ENCODE measurements at regions not wholly inside any gene's neighbourhood (a gene's known extent, or its start where the extent isn't known, plus 50 kb on each side); places are given as distances from the start of the nearest gene placed in this dataset.
"Not testable (repeated sequence)": the region's sequence is repeated elsewhere in the genome, so short reads cannot be mapped to it uniquely, and the experiment has no call there.

GRCh38 chr12:73002504-73002903 is 730.3 kb downstream of the TRHDE start:
- H3K4me3 ChIP-seq (ENCODE audit: low read length, poor library complexity, severe bottlenecking); H3K36me3 ChIP-seq (ENCODE audit: insufficient read depth, low read length); H3F3A ChIP-seq (ENCODE audit: low read depth); H2AFZ ChIP-seq (ENCODE audit: low read length); H4K20me1 ChIP-seq (ENCODE audit: insufficient read depth, low read length, poor library complexity, severe bottlenecking); H3K9me3 ChIP-seq (ENCODE audit: insufficient read depth, low read depth, low read length); H3K79me2 ChIP-seq (ENCODE audit: insufficient read depth, low read length); H3K4me2 ChIP-seq (ENCODE audit: low read depth, low read length, poor library complexity, severe bottlenecking); H3K9me2 ChIP-seq (replicated peaks; ENCODE audit: low read depth, low read length); H3K27me3 ChIP-seq (ENCODE audit: insufficient read depth, low read length, poor library complexity, severe bottlenecking); H3K9ac ChIP-seq (ENCODE audit: low read depth, low read length, poor library complexity, severe bottlenecking); H3K4me1 ChIP-seq (ENCODE audit: insufficient read depth, low read length, poor library complexity, severe bottlenecking): not testable (repeated sequence)

GRCh38 chr12:73009138-73009834 is 737.1 kb downstream of the TRHDE start:
- not testable (repeated sequence) for H3K79me2 ChIP-seq (ENCODE audit: insufficient read depth, low read length); H4K20me1 ChIP-seq (ENCODE audit: insufficient read depth, low read length, poor library complexity, severe bottlenecking); H3K4me3 ChIP-seq (ENCODE audit: low read length, poor library complexity, severe bottlenecking); H3K9me3 ChIP-seq (ENCODE audit: insufficient read depth, low read depth, low read length); H3K9me2 ChIP-seq (replicated peaks; ENCODE audit: low read depth, low read length); H3K36me3 ChIP-seq (ENCODE audit: insufficient read depth, low read length); H3K4me1 ChIP-seq (ENCODE audit: insufficient read depth, low read length, poor library complexity, severe bottlenecking); H3K4me2 ChIP-seq (ENCODE audit: low read depth, low read length, poor library complexity, severe bottlenecking); H3K27me3 ChIP-seq (ENCODE audit: insufficient read depth, low read length, poor library complexity, severe bottlenecking); H2AFZ ChIP-seq (ENCODE audit: low read length); H3F3A ChIP-seq (ENCODE audit: low read depth); H3K9ac ChIP-seq (ENCODE audit: low read depth, low read length, poor library complexity, severe bottlenecking)

GRCh38 chr12:73017981-73018380 is 745.8 kb downstream of the TRHDE start:
- H3K4me2 ChIP-seq (ENCODE audit: low read depth, low read length, poor library complexity, severe bottlenecking), result no peak overlapping the region
- no peak for TF ChIP-seq CTCF (conservative IDR thresholded peaks at IDR 0.05; ENCODE audit: low read length)
- no peak for TF ChIP-seq EZH2phosphoT487 (IDR thresholded peaks at IDR 0.05; ENCODE audit: borderline replicate concordance)

GRCh38 chr12:73053893-73054292 is 781.7 kb downstream of the TRHDE start:
- Histone ChIP-seq H3F3A (ENCODE audit: low read depth) (no peaks in the 10 kb centered on the region), H3K36me3 (ENCODE audit: insufficient read depth, low read length) (no peaks in the 10 kb centered on the region), H3K4me1 (ENCODE audit: insufficient read depth, low read length, poor library complexity, severe bottlenecking) (no peaks in the 10 kb centered on the region), H3K4me3 (ENCODE audit: low read length, poor library complexity, severe bottlenecking) (no peak overlapping the region), H3K79me2 (ENCODE audit: insufficient read depth, low read length) (no peaks in the 10 kb centered on the region), H3K4me2 (ENCODE audit: low read depth, low read length, poor library complexity, severe bottlenecking) (no peak overlapping the region), H3K27me3 (ENCODE audit: insufficient read depth, low read length, poor library complexity, severe bottlenecking) (no peaks in the 10 kb centered on the region), H3K9ac (ENCODE audit: low read depth, low read length, poor library complexity, severe bottlenecking) (no peak overlapping the region), H3K9me2 (replicated peaks; ENCODE audit: low read depth, low read length) (no peaks in the 10 kb centered on the region), H2AFZ (ENCODE audit: low read length) (no peak overlapping the region), H3K9me3 (ENCODE audit: insufficient read depth, low read depth, low read length) (no peaks in the 10 kb centered on the region), H4K20me1 (ENCODE audit: insufficient read depth, low read length, poor library complexity, severe bottlenecking) (no peaks in the 10 kb centered on the region)
- TF ChIP-seq CTCF (conservative IDR thresholded peaks at IDR 0.05; ENCODE audit: low read length) (no peak), EZH2phosphoT487 (IDR thresholded peaks at IDR 0.05; ENCODE audit: borderline replicate concordance) (no peak)

More at GRCh38 chr12:73017981-73018380, 745.8 kb downstream of the TRHDE start:
- no peak overlapping the region for H3K4me3 ChIP-seq (ENCODE audit: low read length, poor library complexity, severe bottlenecking)
- no peaks in the 10 kb centered on the region for H3K4me1 ChIP-seq (ENCODE audit: insufficient read depth, low read length, poor library complexity, severe bottlenecking)
- no peaks in the 10 kb centered on the region for H3K36me3 ChIP-seq (ENCODE audit: insufficient read depth, low read length)
- no peaks in the 10 kb centered on the region for H3K79me2 ChIP-seq (ENCODE audit: insufficient read depth, low read length)
- no peak overlapping the region for H3K9ac ChIP-seq (ENCODE audit: low read depth, low read length, poor library complexity, severe bottlenecking)
- H3K9me2 ChIP-seq (replicated peaks; ENCODE audit: low read depth, low read length), result no peaks in the 10 kb centered on the region
- no peaks in the 10 kb centered on the region for H4K20me1 ChIP-seq (ENCODE audit: insufficient read depth, low read length, poor library complexity, severe bottlenecking)
- no peaks in the 10 kb centered on the region for H3K27me3 ChIP-seq (ENCODE audit: insufficient read depth, low read length, poor library complexity, severe bottlenecking)
- H2AFZ ChIP-seq (ENCODE audit: low read length), result no peak overlapping the region
- no peaks in the 10 kb centered on the region for H3F3A ChIP-seq (ENCODE audit: low read depth)
- no peaks in the 10 kb centered on the region for H3K9me3 ChIP-seq (ENCODE audit: insufficient read depth, low read depth, low read length)

Measured in Loucy (cell line).